H1 (cell line): ENCODE measurements at regions not wholly inside any gene's neighbourhood (a gene's known extent, or its start where the extent isn't known, plus 50 kb on each side); places are given as distances from the start of the nearest gene placed in this dataset.

ENCODE experiments used
- CTCF ChIA-PET: fragments of 300-600 bp; sonication (Branson Sonifier 250); formaldehyde crosslinking; loops from one replicate; lab custom pipeline; 2021; ENCODE audit not compliant: partially characterized antibody; lab: Charles Lee
- POLR2A ChIA-PET: fragments of 300-600 bp; sonication (Branson Sonifier 250); formaldehyde crosslinking; loops from one replicate; lab custom pipeline; 2021; ENCODE audit warnings: inconsistent platforms; ENCODE audit not compliant: partially characterized antibody; lab: Charles Lee
- DNase-seq, 2 experiments: peaks; one replicate each; pipeline versions ENCODE4 v3.0.0 to v3.0.0-alpha.2; 2010 to 2022; ENCODE audit warnings: low spot score in 2 of 2, low read depth in 1 of 2, mixed read lengths in 1 of 2
- FAIRE-seq: peaks from 2 replicates; lab custom pipeline; 2011; peaks lifted over from hg19 to GRCh38; lab: Jason Lieb, UNC
- H2AFZ ChIP-seq: 2 replicates; pipeline ENCODE4 v1.8.1; 2012; ENCODE audit warnings: low read length, inconsistent platforms
- H2AK5ac ChIP-seq: 2 replicates; pipeline ENCODE4 v1.6.1; 2013; ENCODE audit warnings: low read depth, low read length
- H2BK120ac ChIP-seq: replicated peaks from 2 replicates; pipeline ENCODE3; 2013; ENCODE audit warnings: low read depth, low read length, inconsistent platforms
- H2BK12ac ChIP-seq: 2 replicates; pipeline ENCODE4 v1.6.1; 2013; ENCODE audit warnings: low read depth, low read length
- H2BK15ac ChIP-seq: 2 replicates; pipeline ENCODE4 v1.6.1; 2013; ENCODE audit warnings: low read length
- H2BK20ac ChIP-seq: 2 replicates; pipeline ENCODE4 v1.6.1; 2013; ENCODE audit warnings: low read length
- H2BK5ac ChIP-seq: 2 replicates; pipeline ENCODE4 v1.6.1; 2013; ENCODE audit warnings: low read depth, low read length
- H3K14ac ChIP-seq: 2 replicates; pipeline ENCODE4 v1.6.1; 2013; ENCODE audit warnings: inconsistent platforms; ENCODE audit not compliant: insufficient read length
- H3K18ac ChIP-seq: 2 replicates; pipeline ENCODE4 v1.6.1; 2013; ENCODE audit warnings: low read length; ENCODE audit errors: extremely low read depth
- H3K23ac ChIP-seq: 2 replicates; pipeline ENCODE4 v1.6.1; 2013; ENCODE audit warnings: inconsistent platforms; ENCODE audit not compliant: insufficient read length
- H3K23me2 ChIP-seq: 2 replicates; pipeline ENCODE4 v1.6.1; 2013; ENCODE audit warnings: low read depth, low read length
- H3K27ac ChIP-seq: 2 replicates; pipeline ENCODE4 v1.6.1; 2011; ENCODE audit warnings: low read depth, low read length, inconsistent platforms
- H3K27me3 ChIP-seq, 4 experiments: replicated peaks in 1 of 4; 1 replicate in 1 of 4; 2 replicates in 3 of 4; pipeline versions ENCODE4 v1.6.1 to v1.8.1; 2011 to 2013; ENCODE audit warnings: low read length in 3 of 4, mild to moderate bottlenecking in 3 of 4, inconsistent platforms in 2 of 4, mixed read lengths in 2 of 4, moderate library complexity in 1 of 4; ENCODE audit not compliant: control insufficient read depth in 3 of 4, insufficient read depth in 3 of 4; ENCODE audit errors: extremely low read depth in 1 of 4
- H3K36me3 ChIP-seq, 4 experiments: 2 replicates each; pipeline versions ENCODE4 v1.6.1 to v1.8.1; 2011 to 2013; ENCODE audit warnings: mild to moderate bottlenecking in 4 of 4, low read length in 3 of 4, moderate library complexity in 2 of 4, control low read depth in 1 of 4, inconsistent platforms in 1 of 4; ENCODE audit not compliant: insufficient read depth in 4 of 4, control insufficient read depth in 2 of 4
- H3K4ac ChIP-seq: replicated peaks from 2 replicates; pipeline ENCODE3; 2013; ENCODE audit warnings: low read length, low read depth, mixed read lengths, inconsistent platforms; ENCODE audit not compliant: insufficient read length
- H3K4me1 ChIP-seq, 4 experiments: replicated peaks in 1 of 4; 1 replicate in 1 of 4; 2 replicates in 3 of 4; pipeline versions ENCODE4 v1.6.1 to v1.8.1; 2011 to 2013; ENCODE audit warnings: low read length in 3 of 4, inconsistent platforms in 2 of 4, mixed read lengths in 1 of 4; ENCODE audit not compliant: insufficient read depth in 4 of 4, control insufficient read depth in 3 of 4
- H3K4me2 ChIP-seq, 2 experiments: 2 replicates each; pipeline versions ENCODE4 v1.6.1 to v1.8.1; 2011 to 2013; ENCODE audit warnings: low read depth in 2 of 2, low read length in 2 of 2, control low read depth in 1 of 2, inconsistent platforms in 1 of 2, mild to moderate bottlenecking in 1 of 2; ENCODE audit not compliant: insufficient read depth in 1 of 2
- H3K4me3 ChIP-seq, 4 experiments: fragments of 200-600, 300-600 bp in 1 of 4; sonication (generic), shearing (Covaris generic), sonication (Bioruptor Twin) in 1 of 4; 2 replicates each; pipeline versions ENCODE4 v1.5.1 to v1.8.1; 2011 to 2016; ENCODE audit warnings: low read length in 4 of 4, low read depth in 3 of 4, control low read depth in 2 of 4, inconsistent platforms in 2 of 4, mild to moderate bottlenecking in 2 of 4, mixed read lengths in 1 of 4, moderate library complexity in 1 of 4; ENCODE audit not compliant: insufficient read depth in 2 of 4; ENCODE audit errors: extremely low read depth in 1 of 4
- H3K56ac ChIP-seq: replicated peaks from 2 replicates; pipeline ENCODE3; 2013; ENCODE audit warnings: low read depth, mild to moderate bottlenecking, mixed read lengths, low read length, inconsistent platforms; ENCODE audit not compliant: insufficient read length
- H3K79me1 ChIP-seq: 2 replicates; pipeline ENCODE4 v1.6.1; 2013; ENCODE audit warnings: low read depth, low read length, control low read depth
- H3K79me2 ChIP-seq, 2 experiments: 2 replicates each; pipeline versions ENCODE4 v1.6.1 to v1.8.1; 2012 to 2013; ENCODE audit warnings: low read length in 2 of 2, mild to moderate bottlenecking in 2 of 2, inconsistent platforms in 1 of 2; ENCODE audit not compliant: insufficient read depth in 2 of 2, control insufficient read depth in 1 of 2
- H3K9ac ChIP-seq, 4 experiments: replicated peaks in 1 of 4; 1 replicate in 1 of 4; 2 replicates in 3 of 4; pipeline versions ENCODE4 v1.6.1 to v1.8.1; 2011 to 2013; ENCODE audit warnings: low read depth in 3 of 4, low read length in 3 of 4, control low read depth in 2 of 4, mild to moderate bottlenecking in 2 of 4, moderate library complexity in 2 of 4, inconsistent platforms in 1 of 4; ENCODE audit errors: extremely low read depth in 1 of 4
- H3K9me3 ChIP-seq, 2 experiments: 2 replicates each; pipeline versions ENCODE4 v1.6.1 to v1.8.1; 2012 to 2013; ENCODE audit warnings: mild to moderate bottlenecking in 2 of 2, moderate library complexity in 2 of 2, control low read depth in 1 of 2, inconsistent platforms in 1 of 2, low read depth in 1 of 2, low read length in 1 of 2, mixed read lengths in 1 of 2; ENCODE audit not compliant: insufficient read depth in 2 of 2
- H4K20me1 ChIP-seq, 2 experiments: replicated peaks in 1 of 2; 2 replicates each; pipeline versions ENCODE3 to v1.8.1; 2011 to 2013; ENCODE audit warnings: inconsistent platforms in 2 of 2, low read length in 2 of 2, mild to moderate bottlenecking in 1 of 2; ENCODE audit not compliant: insufficient read depth in 2 of 2, control insufficient read depth in 1 of 2
- H4K5ac ChIP-seq: 2 replicates; pipeline ENCODE4 v1.6.1; 2013; ENCODE audit warnings: low read length, low read depth, mixed read lengths, inconsistent platforms; ENCODE audit not compliant: insufficient read length
- H4K8ac ChIP-seq: 2 replicates; pipeline ENCODE4 v1.8.0; 2013; ENCODE audit warnings: mild to moderate bottlenecking, moderate library complexity, low read length, inconsistent platforms; ENCODE audit not compliant: insufficient read depth; ENCODE audit errors: extremely low read depth
- H4K91ac ChIP-seq: replicated peaks from 2 replicates; pipeline ENCODE3; 2013; ENCODE audit warnings: low read length, mixed read lengths, inconsistent platforms; ENCODE audit not compliant: insufficient read length
- BACH1 ChIP-seq: IDR thresholded peaks from 2 replicates; pipeline ENCODE4 v1.6.1; 2012; ENCODE audit warnings: low read length, improper control_type of control experiment
- CBX8 ChIP-seq: fragments of 300-800, 300-1000 bp; sonication (generic); IDR thresholded peaks from 2 replicates; pipeline ENCODE4 v1.7.1; 2016; ENCODE audit warnings: low read depth, low read length, borderline replicate concordance
- CEBPB ChIP-seq: IDR thresholded peaks from 2 replicates; pipeline ENCODE4 v1.6.1; 2012; ENCODE audit warnings: low read depth, low read length
- CREB1 ChIP-seq: IDR thresholded peaks from 2 replicates; pipeline ENCODE4 v1.6.1; 2012; ENCODE audit warnings: inconsistent platforms
- FOSL1 ChIP-seq: IDR thresholded peaks from 2 replicates; pipeline ENCODE4 v1.6.1; 2011; ENCODE audit warnings: mild to moderate bottlenecking, low read depth, low read length, moderate library complexity; ENCODE audit not compliant: insufficient read depth
- ZNF274 ChIP-seq: IDR thresholded peaks from 2 replicates; pipeline ENCODE4 v1.7.0; 2012; ENCODE audit warnings: low read length, borderline replicate concordance; ENCODE audit errors: extremely low read depth
- WGBS, 2 experiments: shearing (Covaris generic) in 1 of 2; methylation state at CpG; one replicate each; pipeline versions ENCODE4 v1.1.6 to v1.1.7; 2013 to 2015; ENCODE audit warnings: low lambda C conversion rate in 2 of 2, mixed read lengths in 2 of 2, inconsistent platforms in 1 of 2, low coverage in 1 of 2, missing lambda C conversion rate in 1 of 2; ENCODE audit not compliant: insufficient replicate concordance in 2 of 2, insufficient coverage in 1 of 2, insufficient read length in 1 of 2; ENCODE audit errors: extremely low coverage in 1 of 2, missing lambda C conversion rate in 1 of 2; 5-methylcytosine and 5-hydroxymethylcytosine counted together

DNA sequence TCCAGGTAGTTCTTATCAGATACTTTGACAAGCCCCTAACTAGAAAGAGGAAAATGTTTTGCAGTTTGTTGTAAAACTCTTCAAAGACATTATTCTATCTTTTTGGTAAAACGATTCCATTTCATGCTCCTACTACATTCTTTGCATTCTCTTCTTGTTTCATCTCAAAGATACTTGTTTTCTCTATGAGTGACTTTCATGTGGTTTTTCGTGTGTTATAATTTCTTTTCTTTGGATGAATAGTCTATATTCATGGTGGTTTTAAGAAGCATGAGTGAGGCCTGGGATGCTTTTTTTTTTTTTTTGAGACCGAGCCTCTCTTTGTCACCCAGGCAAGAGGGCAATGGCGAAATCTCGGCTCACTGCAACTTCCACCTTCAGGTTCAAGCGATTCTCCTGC lies 292.5 kb upstream of the LYZL1 start:
- Histone ChIP-seq H3K79me2 (no peaks in the 10 kb centered on the region), H4K5ac (no peak overlapping the region), H2BK120ac (no peak overlapping the region), H3K4me2 (no peak overlapping the region), H2AK5ac (no peak overlapping the region), H3K9me3 (no peaks in the 10 kb centered on the region), H2BK5ac (no peak overlapping the region), H3K36me3 (no peaks in the 10 kb centered on the region), H2BK15ac (no peak overlapping the region), H3K14ac (no peak overlapping the region), H4K8ac (no peak overlapping the region), H3K4me1 (no peaks in the 10 kb centered on the region), H3K4me3 (no peak overlapping the region), H3K27ac (no peak overlapping the region), H3K4ac (no peak overlapping the region), H2BK20ac (no peak overlapping the region), H3K79me1 (no peaks in the 10 kb centered on the region), H3K56ac (no peak overlapping the region), H2AFZ (no peak overlapping the region), H4K20me1 (no peaks in the 10 kb centered on the region), H3K23me2 (no peaks in the 10 kb centered on the region), H3K18ac (no peak overlapping the region), H3K27me3 (no peaks in the 10 kb centered on the region), H2BK12ac (no peak overlapping the region), H3K9ac (no peak overlapping the region), H4K91ac (no peak overlapping the region), H3K23ac (no peak overlapping the region)
- CTCF ChIA-PET, result interaction anchor here (0.7 to 1.0 kb wide), 2 partner anchors 243 to 359 kb away, joined by 3 to 4 read pairs; no protein-coding TSS in a partner anchor
- FAIRE-seq, result no peak
- DNase-seq, result no peak
- POLR2A ChIA-PET, result no interaction called here
- no peak for TF ChIP-seq FOSL1
- no peak for TF ChIP-seq BACH1
- no peak for TF ChIP-seq ZNF274
- TF ChIP-seq CBX8, result no peak
- no peak for TF ChIP-seq CREB1
- no peak for TF ChIP-seq CEBPB
- WGBS, 2 experiments, result 93% methylated on average over 6 of the region's 6 CpGs; no CpG with 5 or more reads in 1 of the 2 experiments
